Esophagus muscularis mucosa (tissue), 4 donors: ENCODE measurements at regions not wholly inside any gene's neighbourhood (a gene's known extent, or its start where the extent isn't known, plus 50 kb on each side); places are given as distances from the start of the nearest gene placed in this dataset.
A peak's percentile ranks its signal among the peaks of the same experiment; 100 is the strongest.

Experiments used
- DNase-seq: peaks from one replicate; pipeline ENCODE4 v3.0.0-alpha.2; 2017; ENCODE audit errors: extremely low spot score
- H3K27ac ChIP-seq, 4 donors: fragments of 200-600 bp; sonication (generic); replicated peaks in 1 of 4; 1 replicate in 3 of 4; 2 replicates in 1 of 4; pipeline ENCODE4 v1.5.1; 2016 to 2019; ENCODE audit warnings: mild to moderate bottlenecking in 1 of 4
- H3K27me3 ChIP-seq, 4 donors: fragments of 200-600 bp; sonication (generic); one replicate each; pipeline versions ENCODE4 v1.5.1 to v1.6.0; 2016 to 2019
- H3K36me3 ChIP-seq, 4 donors: fragments of 200-600 bp; sonication (generic); one replicate each; pipeline ENCODE4 v1.5.1; 2016 to 2019
- H3K4me1 ChIP-seq, 4 donors: fragments of 200-600 bp; sonication (generic); one replicate each; pipeline ENCODE4 v1.5.1; 2016 to 2019
- H3K4me3 ChIP-seq, 4 donors: fragments of 200-600 bp; sonication (generic); 1 replicate in 2 of 4; 2 replicates in 2 of 4; pipeline ENCODE4 v1.5.1; 2016 to 2019; ENCODE audit warnings: mild to moderate bottlenecking in 4 of 4, moderate library complexity in 1 of 4
- H3K9me3 ChIP-seq, 4 donors: fragments of 200-600 bp; sonication (generic); 1 replicate in 3 of 4; 2 replicates in 1 of 4; pipeline ENCODE4 v1.5.1; 2016 to 2019
- CTCF ChIP-seq, 3 experiments: fragments of 200-600 bp in 2 of 3; fragments of 450-650 bp in 1 of 3; sonication (generic) in 2 of 3; IDR thresholded peaks; one replicate each; pipeline ENCODE4 v1.5.1; 2017 to 2019; ENCODE audit warnings: antibody characterized with exemption in 3 of 3, mild to moderate bottlenecking in 2 of 3, moderate library complexity in 1 of 3
- EP300 ChIP-seq: sonication (generic); formaldehyde crosslinking; IDR thresholded peaks from one replicate; pipeline ENCODE4 v1.6.1; 2017; ENCODE audit warnings: antibody characterized with exemption
- POLR2A ChIP-seq: fragments of 450-650 bp; IDR thresholded peaks from one replicate; pipeline ENCODE4 v1.6.1; 2017; ENCODE audit warnings: antibody characterized with exemption, moderate library complexity, mild to moderate bottlenecking, low read depth
- POLR2AphosphoS5 ChIP-seq, 2 donors: sonication (generic); formaldehyde crosslinking; IDR thresholded peaks; one replicate each; pipeline ENCODE4 v1.6.1; 2017; ENCODE audit warnings: antibody characterized with exemption in 2 of 2
- WGBS: methylation state at CpG from one replicate; pipeline ENCODE4 v1.1.5; 2018; 5-methylcytosine and 5-hydroxymethylcytosine counted together
- intact Hi-C: fragments of 100-400 bp; cut with DNase I; formaldehyde crosslinking; loops from one replicate; pipeline ENCODE4 v1.15.1; 2023

- Histone ChIP-seq H3K9me3 (no peaks in the 10 kb centered on the region), H3K4me3 (no peak overlapping the region), H3K4me1 (peaks cover 0 to 15% (median 5%) of the 10 kb centered on the region in 4 donors), H3K27me3 (no peaks in the 10 kb centered on the region), H3K36me3 (no peaks in the 10 kb centered on the region), H3K27ac (no peak overlapping the region)
- TF ChIP-seq CTCF (IDR thresholded peaks at IDR 0.05) (no peak), POLR2AphosphoS5 (IDR thresholded peaks at IDR 0.05) (no peak), EP300 (no peak), POLR2A (no peak)
- WGBS = 90% methylated on average over 2 of the region's 2 CpGs
- DNase-seq = no peak
- intact Hi-C loops = no loop called here
Measured at GRCh38 chr18:68499141-68499540, 215.8 kb downstream of the TMX3 start.

GRCh38 chr18:68498636-68499035 lies 216.3 kb downstream of the TMX3 start:
- intact Hi-C loops = no loop called here
- Histone ChIP-seq H3K36me3 (no peaks in the 10 kb centered on the region), H3K27ac (no peak overlapping the region), H3K4me1 (peaks cover 0 to 15% (median 5%) of the 10 kb centered on the region in 4 donors), H3K27me3 (no peaks in the 10 kb centered on the region), H3K9me3 (no peaks in the 10 kb centered on the region), H3K4me3 (no peak overlapping the region)
- 96% methylated on average over 1 of the region's 1 CpG for WGBS
- no peak for TF ChIP-seq POLR2A
- no peak for TF ChIP-seq CTCF (IDR thresholded peaks at IDR 0.05)
- no peak for TF ChIP-seq EP300
- no peak for TF ChIP-seq POLR2AphosphoS5 (IDR thresholded peaks at IDR 0.05)
- no peak for DNase-seq

GRCh38 chr18:68498185-68498584 lies 216.7 kb downstream of the TMX3 start:
- H3K27me3 ChIP-seq = no peaks in the 10 kb centered on the region
- intact Hi-C loops = no loop called here
- no peaks in the 10 kb centered on the region for H3K36me3 ChIP-seq
- H3K27ac ChIP-seq = no peak overlapping the region
- TF ChIP-seq CTCF (IDR thresholded peaks at IDR 0.05) (no peak), POLR2AphosphoS5 (IDR thresholded peaks at IDR 0.05) (no peak)
- WGBS = 83% methylated on average over 1 of the region's 1 CpG
- H3K4me1 ChIP-seq = peaks cover 0 to 15% (median 5%) of the 10 kb centered on the region in 4 donors
- DNase-seq = no peak
- no peaks in the 10 kb centered on the region for H3K9me3 ChIP-seq
- no peak overlapping the region for H3K4me3 ChIP-seq

GRCh38 chr18:68494802-68495581 lies 219.9 kb downstream of the TMX3 start:
- Histone ChIP-seq H3K27me3 (no peaks in the 10 kb centered on the region), H3K4me1 (peaks cover 0 to 15% (median 5%) of the 10 kb centered on the region in 4 donors), H3K36me3 (no peaks in the 10 kb centered on the region), H3K9me3 (no peaks in the 10 kb centered on the region), H3K27ac (peak overlapping the region; percentile 17 to 66 (median 51)), H3K4me3 (no peak overlapping the region)
- DNase-seq = no peak
- intact Hi-C loops = no loop called here
- TF ChIP-seq POLR2A (no peak), EP300 (peak; percentile 38), CTCF (IDR thresholded peaks at IDR 0.05) (no peak), POLR2AphosphoS5 (IDR thresholded peaks at IDR 0.05) (peak; percentile 57 to 70)
- WGBS = 34% methylated on average over 3 of the region's 3 CpGs
